ENCODE measurements at regions not wholly inside any gene's neighbourhood (a gene's known extent, or its start where the extent isn't known, plus 50 kb on each side); places are given as distances from the start of the nearest gene placed in this dataset.
A peak's percentile ranks its signal among the peaks of the same experiment; 100 is the strongest.

DNA sequence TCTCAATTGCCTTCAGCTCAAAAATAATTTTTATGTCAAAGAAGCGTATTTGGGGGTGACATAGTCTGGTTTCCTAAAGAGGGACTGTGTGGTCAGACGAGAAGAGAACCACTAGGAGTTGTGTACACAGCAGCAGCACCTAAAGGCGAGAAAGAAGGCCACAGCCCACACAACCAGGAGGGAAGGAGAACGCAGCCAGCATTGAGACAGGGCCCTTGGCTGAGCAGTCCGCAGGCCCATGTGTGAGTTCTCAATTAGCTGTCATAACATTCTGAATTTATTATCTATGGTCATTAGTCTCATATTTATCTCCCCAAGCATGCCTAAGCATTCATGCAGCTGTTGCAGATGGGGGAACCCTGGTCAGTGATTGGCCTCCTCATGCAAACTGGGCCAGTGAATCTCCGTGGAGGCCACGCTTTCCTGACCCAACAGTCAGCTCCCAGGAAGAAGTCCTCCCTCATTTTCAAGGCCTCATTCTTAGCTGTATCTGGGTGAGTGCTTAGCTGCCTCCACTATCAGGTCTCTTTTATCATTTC lies 81.2 kb upstream of the ATF7IP start:
- DNase-seq: no peak

DNA sequence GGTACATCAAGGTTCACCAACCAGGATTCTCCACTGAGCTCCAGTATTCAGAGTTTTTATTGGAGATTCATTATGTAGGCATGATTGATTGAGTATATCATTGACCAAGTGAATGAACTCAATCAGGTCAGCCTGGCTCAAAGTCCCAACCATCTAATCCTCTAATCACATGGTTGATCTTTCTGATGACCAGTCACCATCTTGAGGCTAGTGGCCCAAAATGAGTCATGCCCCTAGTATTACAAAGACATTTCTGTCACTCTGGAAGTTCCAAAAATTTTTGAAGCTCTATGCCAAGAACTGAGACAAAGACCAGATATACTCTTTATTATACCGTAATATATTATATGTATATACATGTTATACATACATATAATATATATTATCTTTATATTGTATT lies 75.9 kb upstream of the ATF7IP start:
- DNase-seq: no peak

DNA sequence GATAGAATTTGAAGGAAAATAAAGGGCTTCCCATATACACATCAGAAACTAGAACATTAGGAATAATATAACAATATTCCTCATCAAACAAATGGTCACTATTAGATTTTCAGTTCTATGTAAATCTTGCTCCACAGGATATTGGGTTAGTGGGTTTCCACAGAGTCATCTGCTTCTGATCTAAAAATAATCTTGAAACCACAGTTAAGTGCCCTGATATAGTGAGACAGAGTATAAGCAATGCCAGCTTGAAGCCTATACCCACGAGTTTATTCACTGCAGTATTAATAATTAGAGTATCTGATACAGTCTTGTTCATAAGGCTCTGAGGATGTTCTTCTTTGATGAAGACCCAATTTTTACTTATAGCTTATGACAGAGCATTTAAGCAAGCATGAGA lies 74.5 kb upstream of the ATF7IP start:
- DNase-seq: no peak

DNA sequence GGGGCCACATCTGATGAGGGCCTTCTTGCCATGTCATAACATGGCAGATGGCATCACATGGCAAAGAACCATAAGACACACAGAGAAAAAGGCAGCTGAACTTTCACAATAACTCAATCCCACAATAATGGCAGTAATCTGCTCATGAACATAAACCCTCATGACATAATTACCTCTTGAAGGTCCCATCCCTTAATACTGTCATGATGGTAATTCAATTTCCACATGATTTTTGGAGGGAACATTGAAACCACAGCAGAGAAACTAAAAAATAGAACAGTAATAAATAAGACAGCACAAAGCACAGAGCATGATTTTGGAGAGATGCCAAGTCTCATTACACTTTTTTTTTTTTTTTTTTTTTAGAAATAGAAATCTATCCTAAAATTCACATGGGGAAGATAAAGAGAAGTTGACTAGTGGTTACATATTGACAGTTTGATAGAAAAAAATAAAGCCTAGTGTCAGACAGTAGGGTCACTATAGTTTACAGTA lies 61.8 kb upstream of the ATF7IP start:
- DNase-seq: peak; percentile 44

GRCh38 chr12:14307004-14307403 lies 58.5 kb upstream of the ATF7IP start:
- DNase-seq: no peak

GRCh38 chr12:14308516-14308915 lies 57.0 kb upstream of the ATF7IP start:
- DNase-seq: no peak

DNA sequence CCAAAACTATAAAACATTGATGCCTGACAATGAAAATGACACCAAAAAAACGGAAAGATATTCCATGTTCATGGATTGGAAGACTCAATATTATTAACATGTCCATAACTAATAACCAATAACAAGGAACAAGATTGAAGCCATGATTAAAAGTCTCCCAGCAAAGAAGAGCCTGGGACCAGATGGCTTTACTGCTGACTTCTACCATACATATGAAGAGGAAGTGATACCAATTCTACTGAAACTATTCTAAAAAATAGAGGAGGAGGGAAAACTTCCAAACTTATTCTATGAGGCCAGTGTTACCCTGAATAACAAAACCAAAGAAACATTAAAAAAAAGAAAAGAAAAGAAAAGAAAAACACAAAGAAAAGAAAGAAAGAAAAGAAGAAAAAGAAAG lies 54.6 kb upstream of the ATF7IP start:
- DNase-seq: no peak

DNA sequence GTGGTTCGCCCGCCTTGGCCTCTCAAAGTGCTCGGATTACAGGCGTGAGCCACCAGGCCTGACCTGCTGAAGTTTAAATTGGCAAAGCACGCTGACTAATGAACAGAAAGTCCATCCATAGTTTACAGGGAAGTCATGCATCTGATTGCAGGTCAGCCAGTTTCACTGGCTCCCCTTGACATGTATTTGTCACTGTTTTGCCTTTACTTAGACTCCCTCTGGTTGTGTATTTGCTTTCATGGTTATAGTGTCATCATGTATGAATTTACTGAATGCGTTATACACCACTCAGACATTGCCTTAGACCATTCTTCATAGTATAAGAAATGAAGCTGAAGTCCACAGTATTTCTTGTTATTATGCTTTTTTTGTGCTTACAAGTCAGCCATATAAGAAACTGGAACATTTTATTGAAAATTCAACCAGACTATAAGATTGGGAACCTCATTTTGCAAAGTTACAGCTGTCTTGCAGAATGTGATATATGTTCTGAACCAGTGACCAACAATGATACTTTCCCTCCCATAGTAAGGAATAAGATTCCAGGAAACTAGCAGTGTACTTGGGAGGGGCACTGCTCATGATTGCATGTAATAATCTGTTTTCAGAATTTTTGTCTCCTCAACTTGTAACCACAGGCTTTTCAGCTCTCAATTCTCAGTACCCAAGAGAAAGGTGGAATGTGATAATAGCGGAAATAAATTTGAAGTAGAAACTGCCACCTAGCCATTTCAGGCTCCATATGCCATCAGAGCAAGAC lies 51.9 kb upstream of the ATF7IP start:
- no peak for DNase-seq

DNA sequence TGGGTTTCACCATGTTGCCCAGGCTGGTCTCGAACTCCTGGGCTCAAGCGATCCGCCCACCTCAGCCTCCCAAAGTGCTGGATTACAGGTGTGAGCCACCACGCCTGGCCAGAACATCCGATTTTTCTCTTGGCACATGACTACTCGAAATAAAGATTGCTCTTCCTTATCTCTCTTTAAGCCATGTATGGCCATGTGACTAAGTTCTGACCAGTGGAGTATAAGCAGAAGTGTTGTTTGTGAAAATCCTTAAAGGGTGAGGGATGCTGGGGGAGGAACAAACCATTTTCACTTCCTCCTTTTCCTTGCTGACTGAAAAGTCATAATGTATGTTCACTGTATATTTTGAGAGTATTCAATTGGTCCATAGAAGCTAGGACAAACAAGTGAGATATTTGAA lies 50.7 kb upstream of the ATF7IP start:
- DNase-seq: no peak

DNA sequence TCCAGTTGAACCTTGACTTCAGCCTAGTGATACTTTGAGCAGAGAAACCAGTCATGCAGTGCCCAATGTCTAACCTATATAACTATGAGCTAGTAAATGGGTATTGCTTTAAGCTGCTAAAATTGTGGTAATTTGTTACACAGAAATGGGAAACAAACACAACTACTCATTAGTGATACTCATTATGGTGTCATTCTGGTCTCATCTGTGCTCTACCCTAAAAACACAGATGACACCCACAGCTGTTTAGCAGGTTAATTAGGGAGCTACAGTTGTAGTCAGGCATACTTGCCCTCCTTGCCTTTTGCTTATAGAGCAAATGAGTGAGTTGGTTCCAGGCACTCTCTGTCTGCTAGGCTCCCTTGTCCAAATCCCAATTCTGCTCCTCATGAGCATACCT lies 50.0 kb upstream of the ATF7IP start:
- DNase-seq: no peak

Measured in hematopoietic multipotent progenitor cell treated with erythropoietin and hydrocortisone succinate and interleukin-3 and kit ligand, for 6 days (in vitro differentiated cells).